Right cardiac atrium (tissue), 5 donors: ENCODE measurements at regions not wholly inside any gene's neighbourhood (a gene's known extent, or its start where the extent isn't known, plus 50 kb on each side); places are given as distances from the start of the nearest gene placed in this dataset.
"Not testable (repeated sequence)": the region's sequence is repeated elsewhere in the genome, so short reads cannot be mapped to it uniquely, and the experiment has no call there.

Source experiments
- ATAC-seq, 2 donors: fragments of 200-7000 bp; cut with Tn5 transposase; one replicate each; pipeline versions ENCODE4 v1.8.0 to v1.9.1; 2020; ENCODE audit warnings: moderate library complexity in 2 of 2, mild to moderate bottlenecking in 1 of 2
- DNase-seq, 3 donors: peaks; one replicate each; pipeline ENCODE4 v3.0.0-alpha.2; 2020
- H3K27ac ChIP-seq: one replicate; pipeline ENCODE4 v1.5.1; 2013; ENCODE audit warnings: mild to moderate bottlenecking, low read length, control low read depth, moderate library complexity
- H3K27me3 ChIP-seq: one replicate; pipeline ENCODE4 v1.6.1; 2013; ENCODE audit not compliant: control insufficient read depth, insufficient read depth
- H3K4me1 ChIP-seq: one replicate; pipeline ENCODE4 v1.6.1; 2013; ENCODE audit warnings: low read length; ENCODE audit not compliant: control insufficient read depth, insufficient read depth
- H3K4me3 ChIP-seq: one replicate; pipeline ENCODE4 v1.5.1; 2013; ENCODE audit warnings: low read length, control low read depth
- H3K9me3 ChIP-seq: one replicate; pipeline ENCODE4 v1.6.1; 2013; ENCODE audit warnings: low read length; ENCODE audit not compliant: control insufficient read depth
- WGBS: extraction: QIAGEN DNeasy Blood & Tissue Kit; methylation state at CpG from one replicate; pipeline ENCODE4 v1.1.7; 2013; 5-methylcytosine and 5-hydroxymethylcytosine counted together
- intact Hi-C, 4 donors: fragments of 100-400 bp; cut with DNase I; formaldehyde crosslinking; loops; one replicate each; pipeline versions ENCODE4 v1.11.0 to v1.14.0; 2022 to 2023
- donor health status: healthy with polysubstance abuse.
- donor health status: DM: no; HTN: yes; CAD: no.
- donor health status: DM: no; HTN: no; CAD: no.
- donor health status: DM: no; HTN: yes; CAD: no; lungs with severe emphysema.
- donor health status: DM: yes; HTN: yes; CAD: no.

DNA sequence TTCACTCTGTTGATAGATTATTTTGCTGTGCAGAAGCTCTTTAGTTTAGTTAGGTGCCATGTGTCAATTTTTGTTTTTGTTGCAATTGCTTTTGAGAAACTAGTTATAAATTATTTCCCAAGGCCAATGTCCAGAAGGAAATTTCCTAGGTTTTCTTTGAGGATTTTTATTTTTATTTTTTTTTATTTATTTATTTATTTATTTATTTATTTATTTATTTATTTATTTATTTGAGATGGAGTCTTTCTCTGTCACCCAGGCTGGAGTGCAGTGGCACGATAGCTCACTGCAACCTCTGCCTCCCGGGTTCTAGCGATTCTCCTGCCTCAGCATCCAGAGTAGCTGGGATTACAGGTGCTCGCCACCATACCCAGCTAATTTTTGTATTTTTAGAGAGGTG is 2290.5 kb downstream of the ARAP2 start:
- H3K9me3 ChIP-seq, ATAC-seq, H3K4me3 ChIP-seq, DNase-seq, H3K27ac ChIP-seq, intact Hi-C loops, H3K4me1 ChIP-seq, H3K27me3 ChIP-seq: not testable (repeated sequence)
- WGBS = 93% methylated on average over 4 of the region's 4 CpGs

DNA sequence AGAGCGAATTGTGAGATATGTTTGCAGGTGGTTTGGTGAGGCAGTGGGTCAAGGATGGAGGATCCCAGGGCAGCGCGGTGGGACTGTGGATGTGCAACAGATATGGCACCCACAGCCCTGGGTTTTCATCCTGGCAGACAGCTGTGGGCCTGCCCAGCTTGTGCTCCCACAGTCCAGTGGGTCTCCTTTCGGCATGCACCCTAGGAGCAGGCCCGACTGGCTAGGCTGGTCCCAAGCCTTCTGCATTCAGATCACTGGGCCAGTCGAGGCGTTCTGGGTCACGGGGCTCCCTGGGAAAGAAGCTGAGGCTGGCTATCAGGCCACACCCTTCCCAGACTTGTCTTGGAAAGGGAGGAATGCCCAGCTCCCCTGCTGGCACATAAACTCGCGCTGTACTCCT is 2289.6 kb downstream of the ARAP2 start:
- Histone ChIP-seq H3K9me3 (peaks cover 1% of the 10 kb centered on the region), H3K4me1 (no peaks in the 10 kb centered on the region), H3K27me3 (no peaks in the 10 kb centered on the region), H3K4me3 (no peak overlapping the region), H3K27ac (no peak overlapping the region)
- 96% methylated on average over 10 of the region's 10 CpGs for WGBS
- DNase-seq (peak in 2 of 3 donors; percentile 15 to 30), ATAC-seq (no peak)
- intact Hi-C loops = no loop called here

DNA sequence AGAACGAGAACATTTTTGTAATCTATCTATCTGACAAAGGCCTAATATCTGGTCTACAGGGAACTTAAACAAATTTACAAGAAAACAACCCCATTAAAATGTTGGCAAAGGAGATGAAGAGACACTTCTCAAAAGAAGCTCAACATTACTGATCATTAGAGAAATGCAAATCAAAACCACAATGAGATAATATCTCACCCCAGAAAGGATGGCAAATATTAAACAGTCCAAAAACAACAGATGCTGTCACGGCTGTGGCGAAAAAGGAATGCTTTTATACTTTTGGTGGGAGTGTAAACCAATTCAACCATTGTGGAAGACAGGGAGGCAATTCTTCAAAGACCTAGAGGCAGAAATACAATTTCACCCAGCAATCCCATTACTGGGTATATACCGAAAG is 2284.8 kb downstream of the ARAP2 start:
- Histone ChIP-seq H3K27ac (no peak overlapping the region), H3K4me1 (no peaks in the 10 kb centered on the region), H3K27me3 (no peaks in the 10 kb centered on the region), H3K4me3 (no peak overlapping the region), H3K9me3 (peaks cover 1% of the 10 kb centered on the region)
- intact Hi-C loops = no loop called here
- no peak for ATAC-seq
- no peak for DNase-seq
- 71% methylated on average over 4 of the region's 4 CpGs for WGBS

DNA sequence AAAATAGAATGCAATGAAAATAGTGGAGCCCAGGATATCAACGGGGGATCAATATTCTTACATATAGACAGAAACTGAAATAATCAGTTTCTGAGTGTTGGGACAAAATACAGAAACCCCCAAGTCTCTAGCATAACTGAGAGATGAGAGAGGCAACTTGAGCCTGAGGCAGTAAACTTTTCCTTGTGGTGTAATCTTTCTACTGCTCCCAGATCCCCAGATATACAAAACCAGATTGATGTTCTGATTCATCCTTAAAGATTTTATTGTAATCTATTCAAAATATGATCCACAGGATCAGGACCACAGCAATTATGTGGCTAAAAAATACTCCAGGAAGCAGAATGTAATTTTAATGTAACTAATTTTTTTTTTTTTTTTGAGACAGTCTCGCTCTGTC is 2282.6 kb downstream of the ARAP2 start:
- Histone ChIP-seq H3K4me1 (no peaks in the 10 kb centered on the region), H3K9me3 (peaks cover 1% of the 10 kb centered on the region)

DNA sequence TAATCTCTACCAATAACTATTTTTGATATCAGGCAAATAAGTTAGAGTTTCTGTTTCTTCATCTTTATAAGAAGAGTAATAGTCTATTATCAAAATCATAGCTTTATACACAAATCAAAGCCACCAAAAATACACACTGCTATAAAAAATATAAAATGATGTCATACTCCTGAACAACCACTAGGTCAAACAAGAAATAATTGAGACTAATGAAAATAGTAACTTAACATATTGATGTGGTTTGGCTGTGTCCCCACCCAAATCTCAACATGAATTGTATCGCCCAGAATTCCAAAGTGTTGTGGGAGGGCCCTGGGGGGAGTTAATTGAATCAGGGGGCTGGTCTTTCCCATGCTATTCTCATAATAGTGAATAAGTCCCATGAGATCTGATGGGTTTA is 2277.5 kb downstream of the ARAP2 start:
- H3K4me1 ChIP-seq = no peaks in the 10 kb centered on the region
- intact Hi-C loops = no loop called here
- H3K4me3 ChIP-seq = no peak overlapping the region
- no peak for ATAC-seq
- H3K27ac ChIP-seq = no peak overlapping the region
- WGBS = 90% methylated on average over 1 of the region's 1 CpG
- H3K27me3 ChIP-seq = no peaks in the 10 kb centered on the region
- H3K9me3 ChIP-seq = no peaks in the 10 kb centered on the region
- DNase-seq = no peak

More for the DNA sequence above, 2282.6 kb downstream of the ARAP2 start:
- DNase-seq (no peak), ATAC-seq (no peak)
- WGBS = 92% methylated on average over 2 of the region's 2 CpGs
- Histone ChIP-seq H3K27ac (no peak overlapping the region), H3K4me3 (no peak overlapping the region), H3K27me3 (no peaks in the 10 kb centered on the region)
- intact Hi-C loops = no loop called here

DNA sequence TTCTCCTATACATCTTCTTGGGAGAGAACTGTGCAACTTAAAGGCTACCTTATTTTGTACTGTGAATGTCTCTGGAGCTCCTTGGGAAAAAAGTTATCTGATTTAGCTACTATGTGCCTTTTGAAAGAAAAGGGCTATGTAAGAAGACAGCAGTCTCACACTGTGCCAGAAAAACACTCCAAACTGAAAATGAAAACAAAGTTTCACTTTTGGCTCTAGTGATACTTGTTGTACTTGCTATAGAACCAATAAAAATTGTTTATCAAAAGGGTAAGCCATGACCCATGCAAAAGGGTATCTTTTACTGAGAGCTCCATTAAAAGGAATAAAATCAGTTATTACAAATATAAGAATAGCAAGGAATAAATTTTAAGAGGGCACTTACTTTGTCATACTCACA is 2270.0 kb downstream of the ARAP2 start:
- H3K27ac ChIP-seq = no peak overlapping the region
- no peaks in the 10 kb centered on the region for H3K4me1 ChIP-seq
- no peak for ATAC-seq
- H3K27me3 ChIP-seq = no peaks in the 10 kb centered on the region
- DNase-seq = no peak
- no peak overlapping the region for H3K4me3 ChIP-seq
- H3K9me3 ChIP-seq = no peaks in the 10 kb centered on the region
- intact Hi-C loops = no loop called here

DNA sequence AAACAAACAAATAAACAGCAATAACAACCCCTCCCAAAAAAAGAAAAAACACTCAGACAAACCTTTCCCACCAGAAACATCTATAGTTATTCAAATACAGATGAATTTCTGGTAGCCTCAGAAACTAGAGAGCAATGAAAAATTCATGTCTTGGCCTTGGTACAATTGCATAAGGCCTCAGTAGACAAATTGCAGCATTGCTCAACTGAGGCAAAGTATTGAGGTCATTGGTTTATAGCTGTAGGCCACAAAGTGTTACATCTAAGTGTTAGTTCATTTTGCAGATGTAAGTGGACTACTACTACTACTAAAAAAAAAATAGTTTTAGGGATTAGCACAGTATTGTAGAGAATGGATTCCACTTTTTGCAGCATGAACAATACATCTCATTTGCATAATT is 2268.3 kb downstream of the ARAP2 start:
- Histone ChIP-seq H3K4me1 (no peaks in the 10 kb centered on the region), H3K27me3 (no peaks in the 10 kb centered on the region), H3K4me3 (no peak overlapping the region), H3K27ac (no peak overlapping the region), H3K9me3 (no peaks in the 10 kb centered on the region)
- intact Hi-C loops = no loop called here
- ATAC-seq (no peak), DNase-seq (no peak)

DNA sequence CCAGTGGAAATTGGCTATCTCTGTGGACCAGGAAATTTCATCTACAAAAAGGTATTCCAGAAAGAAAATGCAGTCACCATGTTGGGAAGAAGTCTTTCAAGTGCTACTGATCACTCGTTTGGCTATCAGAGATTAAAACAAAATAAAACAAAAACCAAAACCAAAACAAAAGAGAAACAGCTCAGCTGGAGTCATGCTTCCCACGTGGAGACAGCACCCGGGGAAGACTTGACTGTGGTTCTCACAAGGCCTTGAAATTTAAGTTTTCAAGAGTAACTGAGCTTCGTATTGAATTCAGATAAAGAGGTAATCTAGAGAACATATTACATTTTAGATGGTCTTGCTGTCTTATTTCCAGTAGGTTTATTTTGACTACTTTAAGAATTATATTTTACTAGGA is 2264.5 kb downstream of the ARAP2 start:
- DNase-seq, H3K27me3 ChIP-seq, H3K9me3 ChIP-seq, ATAC-seq, intact Hi-C loops, H3K4me3 ChIP-seq, H3K27ac ChIP-seq, H3K4me1 ChIP-seq: not testable (repeated sequence)
- 77% methylated on average over 4 of the region's 4 CpGs for WGBS

DNA sequence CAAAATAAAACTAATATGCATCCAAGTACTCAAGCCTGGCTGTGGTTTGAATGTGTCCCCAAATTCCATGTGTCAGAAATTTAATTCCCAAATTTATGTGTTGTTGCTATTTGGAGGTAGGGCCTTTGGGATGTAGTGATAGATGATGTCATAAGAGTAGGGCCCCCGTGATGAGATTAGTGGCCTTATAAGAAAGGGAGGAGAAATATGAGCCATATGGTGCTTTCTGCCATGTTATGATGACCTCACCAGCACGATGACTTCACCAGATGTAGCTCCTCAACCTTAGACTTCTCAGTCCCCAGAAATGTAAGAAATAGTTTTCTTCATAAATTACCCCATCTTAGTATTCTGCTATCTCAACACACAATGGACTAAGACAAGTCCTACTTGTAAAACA is 2264.0 kb downstream of the ARAP2 start:
- no peaks in the 10 kb centered on the region for H3K9me3 ChIP-seq
- DNase-seq = no peak
- intact Hi-C loops = no loop called here
- no peak for ATAC-seq
- H3K27me3 ChIP-seq = no peaks in the 10 kb centered on the region
- H3K4me3 ChIP-seq = no peak overlapping the region
- no peaks in the 10 kb centered on the region for H3K4me1 ChIP-seq
- H3K27ac ChIP-seq = no peak overlapping the region
- WGBS = 63% methylated on average over 2 of the region's 2 CpGs

DNA sequence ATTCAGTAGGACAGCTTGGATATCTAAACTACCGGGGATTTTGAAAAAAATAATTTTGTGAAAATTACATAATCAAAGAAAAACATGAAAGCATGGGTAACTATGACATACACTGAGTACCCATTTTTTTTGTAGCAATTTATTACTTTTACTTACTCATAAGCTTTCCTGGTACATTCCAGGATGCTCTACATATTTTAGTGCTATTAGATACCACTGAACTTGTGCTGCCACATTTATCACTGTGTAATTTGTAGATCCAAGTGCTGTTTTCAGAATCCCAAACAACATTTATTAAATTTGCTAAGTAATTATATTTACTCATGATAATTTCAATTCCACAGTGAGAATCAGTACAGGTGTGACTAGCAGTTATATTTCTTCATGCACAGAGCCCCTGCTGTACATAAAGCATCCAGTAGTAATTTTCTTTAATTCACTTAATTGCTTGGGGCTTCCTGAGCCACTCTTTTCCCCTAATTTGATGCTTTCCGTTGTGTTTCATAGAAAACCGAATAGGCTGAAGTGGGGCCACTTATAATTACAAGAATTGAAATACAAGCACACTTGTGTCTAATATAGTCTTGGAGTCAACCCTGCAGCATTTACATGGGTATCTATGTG is 2254.4 kb downstream of the ARAP2 start:
- no peak for ATAC-seq
- H3K4me3 ChIP-seq = no peak overlapping the region
- intact Hi-C loops = no loop called here
- H3K4me1 ChIP-seq = no peaks in the 10 kb centered on the region
- H3K27me3 ChIP-seq = no peaks in the 10 kb centered on the region
- no peaks in the 10 kb centered on the region for H3K9me3 ChIP-seq
- no peak for DNase-seq
- 79% methylated on average over 3 of the region's 3 CpGs for WGBS
- no peak overlapping the region for H3K27ac ChIP-seq

DNA sequence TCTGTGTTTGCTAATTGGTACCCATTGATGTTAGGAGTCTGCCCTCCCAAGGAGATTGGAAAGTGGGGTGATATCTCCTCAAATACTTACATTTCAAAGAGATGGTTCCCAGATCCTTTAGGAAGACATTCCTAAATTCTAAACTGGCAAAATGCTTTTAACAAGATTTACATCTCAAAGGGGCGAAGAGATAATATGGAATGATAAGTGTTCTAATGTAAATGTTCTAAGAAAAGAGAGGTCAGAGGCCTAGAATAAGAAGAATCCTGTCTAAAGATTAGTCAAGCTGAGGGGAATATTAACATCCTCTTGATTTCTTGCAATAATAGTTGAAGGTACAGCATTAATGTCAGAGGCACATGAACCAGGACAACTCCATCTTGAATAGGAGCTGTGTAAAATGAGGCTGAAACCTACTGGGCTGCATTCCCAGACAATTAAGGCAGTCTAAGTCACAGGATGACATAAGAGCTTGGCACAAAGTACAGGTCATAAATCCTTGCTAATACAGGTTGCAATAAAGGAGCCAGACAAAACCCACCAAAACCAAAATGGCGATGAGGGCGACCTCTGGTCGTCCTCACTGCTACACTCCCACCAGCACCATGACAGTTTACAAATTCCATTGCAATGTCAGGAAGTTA is 2248.1 kb downstream of the ARAP2 start:
- DNase-seq (no peak), ATAC-seq (no peak)
- Histone ChIP-seq H3K27me3 (no peaks in the 10 kb centered on the region), H3K4me3 (no peak overlapping the region), H3K4me1 (no peaks in the 10 kb centered on the region), H3K27ac (no peak overlapping the region), H3K9me3 (no peaks in the 10 kb centered on the region)
- WGBS = 90% methylated on average over 4 of the region's 4 CpGs
- intact Hi-C loops = no loop called here

DNA sequence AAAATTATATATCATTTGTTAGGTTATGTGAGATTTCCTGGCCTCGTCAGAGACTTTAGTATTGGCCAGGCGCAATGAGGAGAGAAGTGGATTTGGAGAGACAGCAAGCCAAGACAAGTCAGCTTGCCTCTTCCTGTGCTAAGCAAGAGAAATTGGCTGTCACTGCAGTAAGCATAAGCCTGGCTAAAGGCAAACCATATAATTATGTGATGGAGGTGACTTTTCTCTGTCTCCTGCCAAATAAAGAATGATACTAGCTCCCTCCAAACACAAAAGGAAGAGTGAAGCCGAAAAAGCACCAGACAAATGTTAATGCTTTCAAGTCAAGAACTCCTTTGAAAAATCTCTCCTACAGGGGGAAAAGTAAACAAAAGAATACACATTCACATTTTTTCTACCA is 2246.0 kb downstream of the ARAP2 start:
- no peak overlapping the region for H3K27ac ChIP-seq
- DNase-seq (no peak), ATAC-seq (no peak)
- H3K9me3 ChIP-seq = no peaks in the 10 kb centered on the region
- 46% methylated on average over 3 of the region's 3 CpGs for WGBS
- H3K27me3 ChIP-seq = no peaks in the 10 kb centered on the region
- intact Hi-C loops = no loop called here
- H3K4me3 ChIP-seq = no peak overlapping the region
- no peaks in the 10 kb centered on the region for H3K4me1 ChIP-seq
